Panc1 (cell line): ENCODE measurements at regions not wholly inside any gene's neighbourhood (a gene's known extent, or its start where the extent isn't known, plus 50 kb on each side); places are given as distances from the start of the nearest gene placed in this dataset.

Experiments used
- CTCF ChIP-seq: fragments of 450-650 bp; IDR thresholded peaks from 2 replicates; pipeline ENCODE4 v1.5.1; 2017; ENCODE audit warnings: mild to moderate bottlenecking
- POLR2AphosphoS5 ChIP-seq: IDR thresholded peaks from 2 replicates; pipeline ENCODE4 v1.6.1; 2012; ENCODE audit warnings: mild to moderate bottlenecking, low read depth, low read length, moderate library complexity
- SIN3A ChIP-seq: IDR thresholded peaks from 2 replicates; pipeline ENCODE4 v1.6.1; 2012; ENCODE audit warnings: low read depth, mild to moderate bottlenecking, low read length, moderate library complexity, borderline replicate concordance; ENCODE audit not compliant: insufficient read depth
- TCF7L2 ChIP-seq: IDR thresholded peaks from 2 replicates; pipeline ENCODE4 v1.6.1; 2011; ENCODE audit warnings: mild to moderate bottlenecking, low read depth, low read length, inconsistent platforms

- TF ChIP-seq CTCF (no peak), TCF7L2 (no peak), SIN3A (no peak), POLR2AphosphoS5 (no peak)
Measured at GRCh38 chr12:25767606-25768005, 190.9 kb upstream of the RASSF8 start.
